Embryonic facial prominence (tissue), 1 donor: ENCODE measurements at regions not wholly inside any gene's neighbourhood (a gene's known extent, or its start where the extent isn't known, plus 50 kb on each side); places are given as distances from the start of the nearest gene placed in this dataset.

Experiments used
- DNase-seq: peaks from one replicate; pipeline ENCODE4 v3.0.0-alpha.2; 2016; ENCODE audit errors: extremely low spot score

DNA sequence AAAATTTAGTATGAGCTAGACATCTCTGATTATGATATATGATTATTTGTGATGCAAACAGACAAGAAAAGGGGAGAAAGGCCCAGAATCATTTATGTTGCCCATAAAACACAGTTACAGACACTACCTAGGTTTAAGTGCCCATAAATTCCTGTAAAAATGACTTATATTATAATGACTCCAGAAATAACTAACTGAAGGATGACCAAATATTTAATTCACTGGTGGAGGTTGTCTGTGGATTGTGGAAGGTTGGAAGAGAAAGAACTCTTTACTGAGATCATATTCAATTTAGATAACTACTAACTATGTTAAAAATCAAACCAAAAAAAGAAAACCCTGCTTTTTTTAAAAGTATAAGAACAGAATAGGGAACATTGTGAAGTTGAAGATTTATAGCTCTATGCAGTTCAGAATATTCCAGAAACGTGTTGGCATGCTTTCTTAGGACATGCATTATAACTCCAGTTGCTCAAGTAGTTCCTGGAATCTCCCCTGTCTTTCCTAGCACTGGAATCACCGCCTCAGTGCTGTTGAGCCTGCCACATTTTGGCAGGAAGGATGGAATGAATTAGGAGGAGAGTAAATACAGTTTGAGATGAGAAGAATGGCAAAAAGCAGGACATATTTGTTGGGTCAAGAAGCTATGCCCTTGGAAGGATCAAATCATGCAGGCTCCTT lies 72.0 kb upstream of the PAPPA start:
- no peak for DNase-seq

DNA sequence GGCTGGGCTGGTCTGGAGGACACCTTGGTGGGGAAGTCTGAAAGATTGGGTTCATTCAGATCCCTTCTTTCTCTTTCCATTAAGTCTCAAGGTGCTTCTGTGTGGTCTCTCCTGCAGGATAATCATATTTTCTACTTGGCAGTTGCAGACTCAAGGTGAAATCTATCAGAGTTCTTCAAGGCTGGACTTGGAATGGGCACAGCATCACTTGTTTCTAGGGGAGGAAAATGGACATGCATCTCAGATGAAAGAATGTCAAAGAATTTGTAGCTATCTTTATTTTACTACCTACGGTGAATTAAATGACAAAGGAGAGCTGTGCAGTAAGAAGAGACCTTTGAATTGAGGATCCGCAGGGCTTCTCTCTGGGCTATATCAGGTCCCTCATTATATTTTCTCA lies 69.8 kb upstream of the PAPPA start:
- DNase-seq = no peak

DNA sequence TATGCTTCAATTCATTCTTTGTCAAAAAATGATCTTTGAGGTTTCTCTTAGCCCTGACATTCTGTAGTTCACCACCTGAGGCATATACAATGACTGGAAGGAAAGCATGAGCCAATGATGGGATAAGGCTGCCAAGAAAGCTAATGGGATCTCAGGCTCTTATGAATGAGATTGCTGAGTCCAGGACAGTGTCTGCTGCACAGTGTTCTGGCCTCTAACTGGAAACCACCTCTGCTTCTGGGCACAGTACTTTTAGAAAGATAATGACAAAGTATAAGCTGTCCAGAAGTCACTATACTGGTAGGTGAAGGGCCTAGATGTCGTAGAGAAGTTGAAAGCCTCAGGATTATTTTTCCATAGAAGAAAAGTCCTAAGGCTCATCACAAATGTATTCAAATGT lies 69.1 kb upstream of the PAPPA start:
- no peak for DNase-seq

DNA sequence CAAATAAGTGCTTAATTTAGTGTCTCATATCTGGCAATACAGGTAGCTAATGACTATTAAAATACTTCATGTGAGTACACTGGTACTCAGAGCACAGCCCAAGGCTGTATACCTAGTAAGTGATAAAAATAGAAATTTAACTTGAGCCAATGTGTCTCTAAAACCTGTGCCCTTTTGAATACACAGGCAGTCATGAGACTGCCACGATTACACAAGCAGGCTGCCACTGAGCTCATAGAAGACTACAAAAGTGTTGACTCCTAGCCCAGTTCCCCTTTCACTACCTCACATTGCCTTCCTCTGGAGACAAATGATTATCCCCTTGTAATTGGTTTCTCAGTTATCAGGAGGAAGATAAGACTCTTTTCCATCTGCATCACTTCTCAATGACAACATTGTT lies 66.3 kb upstream of the PAPPA start:
- DNase-seq = no peak

DNA sequence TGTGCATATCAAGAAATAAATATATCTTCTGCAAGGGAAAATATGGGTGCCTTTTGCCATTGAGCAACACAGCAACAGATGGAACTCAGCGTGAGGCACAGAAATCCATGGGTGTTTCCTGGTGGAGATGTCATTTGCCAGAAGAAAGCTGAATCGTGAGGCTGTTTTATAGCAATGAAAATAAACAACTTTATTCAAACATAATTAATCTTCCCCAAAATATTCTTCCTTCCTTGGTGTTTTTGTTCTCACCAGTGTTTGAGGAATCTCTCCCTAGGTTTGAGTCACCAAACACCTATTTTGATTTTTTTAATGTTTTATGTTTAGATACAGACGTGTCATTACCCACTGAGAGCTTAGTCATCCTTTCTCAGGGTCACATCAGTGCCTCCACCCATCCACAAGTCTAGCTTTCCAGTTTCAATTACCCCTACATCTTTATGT lies 65.8 kb upstream of the PAPPA start:
- no peak for DNase-seq

DNA sequence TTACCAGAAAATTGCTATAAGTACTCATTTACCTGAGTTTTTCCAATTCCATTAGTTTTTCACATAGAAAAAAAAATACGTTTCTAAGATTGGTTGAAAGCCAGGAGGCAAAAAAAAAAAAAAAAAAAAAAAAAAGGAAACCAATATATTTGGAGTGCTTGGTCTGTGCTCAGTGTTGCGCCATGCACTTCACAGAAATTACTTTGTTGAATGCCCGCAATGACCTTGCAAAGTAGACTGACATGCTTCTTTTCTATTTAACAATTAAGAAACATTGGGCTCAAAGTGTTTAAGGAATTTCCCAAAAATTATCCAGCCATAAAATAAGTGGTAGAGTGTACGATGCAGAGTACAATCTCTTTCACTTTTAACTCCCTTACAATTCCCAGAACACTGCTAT lies 65.2 kb upstream of the PAPPA start:
- no peak for DNase-seq

DNA sequence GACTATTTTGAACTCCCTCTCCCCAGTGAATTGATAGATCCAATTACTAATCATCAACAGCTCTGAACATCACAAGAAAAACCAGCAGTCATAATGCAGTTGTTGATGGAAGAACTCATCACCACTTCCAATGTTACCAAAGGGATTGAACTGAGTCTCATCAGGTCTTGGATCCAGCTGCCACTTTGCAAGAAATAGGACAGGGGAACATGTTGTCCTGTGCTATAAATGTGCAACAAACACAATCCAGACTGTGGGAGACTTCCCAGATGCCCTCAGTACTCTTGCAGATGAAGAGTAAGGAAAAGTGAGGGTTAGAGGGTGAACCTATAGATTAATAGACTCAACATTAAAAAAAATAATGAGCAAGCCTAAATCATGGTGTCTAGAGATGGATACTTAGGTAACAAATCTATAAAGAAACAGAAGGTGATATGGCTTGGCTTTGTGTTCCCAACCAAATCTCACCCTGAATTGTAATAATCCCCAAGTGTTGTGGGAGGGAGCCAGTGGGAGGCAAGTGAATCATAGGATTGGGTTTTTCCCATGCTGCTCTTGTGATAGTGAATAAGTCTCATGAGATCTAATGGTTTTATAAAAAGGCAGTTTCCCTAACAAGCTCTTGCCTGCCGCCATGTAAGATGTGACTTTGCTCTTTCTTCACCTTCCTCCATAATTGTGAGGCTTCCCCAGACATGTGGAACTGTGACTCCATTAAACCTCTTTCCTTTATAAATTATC lies 63.4 kb upstream of the PAPPA start:
- no peak for DNase-seq

DNA sequence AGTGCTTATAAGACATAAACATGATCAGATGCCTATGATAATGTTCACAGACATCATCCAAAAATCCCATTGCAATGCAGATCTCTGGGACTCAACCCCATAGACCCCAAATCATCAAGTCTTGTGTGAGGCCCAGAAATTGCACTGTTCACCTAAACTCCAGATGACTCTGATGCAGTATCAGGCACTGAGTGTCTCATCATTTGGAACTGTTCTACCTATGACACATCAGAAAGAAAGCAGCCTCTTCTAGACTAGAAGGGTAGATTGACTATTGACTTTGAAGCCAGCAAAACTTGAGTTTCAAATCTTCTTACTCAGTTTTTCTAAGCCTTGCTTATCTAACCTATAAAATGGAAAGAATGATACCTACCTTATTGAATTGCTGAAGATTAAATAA lies 58.7 kb upstream of the PAPPA start:
- no peak for DNase-seq

DNA sequence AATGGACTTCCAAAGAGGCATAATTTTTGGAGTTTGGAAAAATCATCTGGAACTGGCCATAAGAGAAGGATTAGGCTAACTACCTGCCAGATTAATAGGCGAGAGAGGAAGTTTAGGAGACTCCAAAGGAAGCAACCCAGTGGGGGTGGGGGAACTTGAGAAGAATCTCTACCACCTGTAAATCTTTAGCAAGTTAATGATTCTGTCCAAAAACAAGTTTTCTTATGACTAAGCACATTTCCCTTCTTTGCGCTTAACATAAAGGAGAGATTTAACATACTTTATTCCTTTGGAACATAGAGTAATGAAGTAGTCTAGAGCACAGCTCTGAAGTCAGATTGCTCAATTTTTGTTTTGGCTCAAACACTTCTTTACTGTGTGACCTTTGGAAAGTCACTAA lies 58.2 kb upstream of the PAPPA start:
- no peak for DNase-seq

DNA sequence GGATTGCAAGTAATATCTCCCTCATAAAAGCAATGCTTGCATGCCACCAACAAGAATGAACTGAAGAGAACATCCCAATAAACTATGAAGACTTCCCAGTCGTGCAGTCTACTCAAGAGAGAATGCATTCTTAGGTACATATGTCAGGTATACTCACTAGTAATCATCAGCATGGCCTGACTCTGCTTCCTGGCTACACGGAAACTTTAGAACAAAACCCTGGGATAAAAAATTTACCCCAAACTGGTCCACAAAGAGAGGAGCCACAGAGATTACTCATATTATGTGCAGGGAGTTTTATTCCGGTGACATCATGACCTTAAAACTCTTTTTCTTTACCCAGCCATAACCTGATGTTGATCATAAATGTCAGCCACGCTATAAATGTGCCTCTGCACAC lies 57.5 kb upstream of the PAPPA start:
- DNase-seq = no peak

DNA sequence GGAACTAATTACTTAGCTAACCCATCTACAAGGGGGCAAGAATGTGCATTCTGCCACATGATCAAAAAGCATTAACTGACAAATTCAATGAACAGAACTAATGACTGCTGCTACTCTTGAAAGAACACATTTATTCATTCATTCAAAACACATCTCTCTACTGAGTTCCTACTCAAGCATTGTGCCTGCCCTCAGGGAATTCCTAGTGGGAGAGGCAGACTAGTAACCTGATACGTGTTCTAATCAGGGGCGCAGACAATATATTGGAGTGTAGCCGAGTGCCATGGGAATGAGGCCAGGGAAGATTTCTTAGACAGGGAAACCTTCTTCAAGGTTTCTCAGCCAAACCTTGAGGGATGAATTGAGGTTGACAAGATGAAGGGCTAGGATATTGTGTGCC lies 56.7 kb upstream of the PAPPA start:
- DNase-seq = no peak

DNA sequence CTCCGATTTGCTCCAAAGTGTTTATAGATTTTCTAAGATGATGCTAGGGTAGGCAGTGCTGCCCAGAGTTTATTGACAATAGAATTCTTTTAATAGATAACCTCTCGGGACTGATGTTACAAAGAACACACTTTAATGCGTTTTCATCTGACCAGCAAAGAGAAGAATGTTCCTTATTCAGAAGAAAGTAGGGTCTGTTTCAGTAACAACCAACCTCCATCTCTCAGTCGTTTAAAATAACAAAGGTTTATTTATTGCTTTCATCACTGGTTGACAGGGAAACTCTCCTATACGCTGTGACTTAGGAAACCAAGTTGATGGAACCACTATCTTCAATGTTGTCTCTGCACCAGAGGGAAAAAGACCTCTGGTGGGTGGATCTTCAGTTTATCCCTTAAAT lies 55.1 kb upstream of the PAPPA start:
- no peak for DNase-seq

DNA sequence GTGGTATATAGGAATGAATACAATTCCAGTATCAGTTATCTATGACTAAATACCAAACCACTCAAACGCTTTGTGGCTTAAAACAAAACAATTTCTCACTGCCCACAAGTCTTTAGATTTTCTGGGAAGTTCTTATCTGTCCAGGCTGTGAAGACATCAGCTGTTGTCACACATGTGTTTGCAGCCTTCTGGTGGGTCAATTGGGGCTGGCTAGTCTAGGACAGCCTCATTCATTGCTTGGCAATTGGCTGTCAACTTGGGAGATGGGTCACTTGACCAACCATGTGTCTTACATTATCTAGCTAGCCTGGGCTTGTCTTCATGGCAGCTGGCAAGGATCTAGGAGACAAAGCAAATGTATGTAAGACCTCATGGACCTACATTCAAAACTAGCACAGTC lies 53.8 kb upstream of the PAPPA start:
- DNase-seq = no peak

DNA sequence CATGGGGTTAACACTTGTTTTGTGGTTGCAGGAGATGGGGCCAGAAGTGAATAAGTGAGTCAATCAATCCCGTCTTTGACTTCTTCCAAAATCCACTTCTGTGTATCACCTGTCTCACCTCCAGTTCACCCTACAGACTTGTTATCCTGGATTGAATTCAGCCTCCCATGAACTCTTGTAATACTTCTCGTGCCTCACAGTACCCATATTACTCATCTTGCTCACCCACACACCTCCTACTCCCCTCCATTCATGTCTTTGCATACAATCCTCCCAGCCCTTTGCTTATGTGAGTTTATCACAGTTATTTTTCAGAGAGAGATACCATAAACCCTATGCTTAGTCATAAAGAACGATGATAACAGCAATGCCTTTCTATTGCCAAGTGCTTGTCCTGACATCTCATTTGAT lies 52.9 kb upstream of the PAPPA start:
- no peak for DNase-seq

DNA sequence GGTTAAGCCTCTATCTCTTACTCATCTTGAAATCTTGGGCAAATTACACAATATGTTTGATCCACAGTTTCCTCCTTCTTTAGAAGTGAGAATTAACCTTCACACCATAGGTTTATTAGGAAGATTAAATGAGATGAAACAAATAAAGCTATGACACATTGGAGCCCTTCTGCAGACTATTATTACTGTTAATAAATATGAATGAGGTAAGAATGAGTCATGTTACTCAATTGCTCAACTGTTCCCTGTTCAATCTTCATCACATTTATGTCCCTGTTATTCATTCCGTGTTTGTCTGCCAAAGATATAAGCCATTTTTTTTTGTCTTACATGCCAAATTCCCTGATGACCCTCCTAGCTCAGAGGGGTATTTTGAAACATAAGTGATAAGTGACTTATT lies 52.1 kb upstream of the PAPPA start:
- no peak for DNase-seq

DNA sequence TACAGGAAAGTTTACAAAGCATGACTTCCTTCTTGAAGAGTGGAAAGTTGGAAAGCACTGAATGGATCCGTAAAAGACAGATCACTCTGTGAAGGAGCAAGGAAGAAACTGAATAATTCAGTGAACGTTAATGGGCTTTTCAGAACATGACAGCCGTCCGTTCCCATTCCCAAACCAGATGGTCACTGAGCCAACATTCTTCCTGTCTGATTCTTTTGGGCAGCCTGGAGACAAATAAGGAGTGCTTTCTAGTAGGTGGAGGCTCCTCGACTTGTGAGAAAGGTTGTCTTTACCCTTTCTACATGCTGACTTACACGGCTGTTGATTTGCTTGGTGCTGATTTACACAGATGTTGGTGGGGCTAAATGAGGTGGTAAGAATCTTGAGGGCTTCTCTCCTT lies 51.0 kb upstream of the PAPPA start:
- DNase-seq = no peak
